Colonic mucosa (tissue), 4 donors: ENCODE measurements at regions not wholly inside any gene's neighbourhood (a gene's known extent, or its start where the extent isn't known, plus 50 kb on each side); places are given as distances from the start of the nearest gene placed in this dataset.

Source experiments
- DNase-seq: peaks from one replicate; pipeline ENCODE4 v3.0.0-alpha.2; 2020
- H3K27ac ChIP-seq: fragments of 200-600 bp; one replicate; pipeline ENCODE4 v1.8.0; 2021
- H3K27me3 ChIP-seq: fragments of 200-600 bp; one replicate; pipeline ENCODE4 v1.8.0; 2021
- H3K36me3 ChIP-seq: fragments of 200-600 bp; one replicate; pipeline ENCODE4 v1.8.0; 2021
- H3K4me1 ChIP-seq: fragments of 200-600 bp; one replicate; pipeline ENCODE4 v1.8.0; 2021; ENCODE audit warnings: mild to moderate bottlenecking
- H3K4me3 ChIP-seq: fragments of 200-600 bp; one replicate; pipeline ENCODE4 v1.8.0; 2021
- H3K9ac ChIP-seq, 2 donors: one replicate each; pipeline ENCODE4 v1.7.0; 2013; ENCODE audit warnings: control low read depth in 2 of 2, low read depth in 2 of 2, low read length in 2 of 2
- H3K9me3 ChIP-seq: fragments of 200-600 bp; one replicate; pipeline ENCODE4 v1.8.0; 2021
- CTCF ChIP-seq: fragments of 200-600 bp; IDR thresholded peaks from one replicate; pipeline ENCODE4 v1.8.0; 2022; ENCODE audit warnings: antibody characterized with exemption, mild to moderate bottlenecking
- intact Hi-C: fragments of 100-400 bp; cut with DNase I; formaldehyde crosslinking; loops from one replicate; pipeline ENCODE4 v1.14.1; 2022
- donor health status: healthy.
- donor health status: DM: no; HTN: no; CAD: no.
- donor health status: DM: no; HTN: no; CAD: no.

GRCh38 chrX:115957862-115958490 is 212.6 kb upstream of the AGTR2 start:
- no peak overlapping the region for H3K4me3 ChIP-seq
- no peak overlapping the region for H3K9ac ChIP-seq
- no peak overlapping the region for H3K27ac ChIP-seq
- no peaks in the 10 kb centered on the region for H3K27me3 ChIP-seq
- DNase-seq = no peak
- no peak for TF ChIP-seq CTCF
- no peaks in the 10 kb centered on the region for H3K4me1 ChIP-seq
- no peaks in the 10 kb centered on the region for H3K9me3 ChIP-seq
- H3K36me3 ChIP-seq = no peaks in the 10 kb centered on the region
- intact Hi-C loops = loop anchor here (5.0 kb wide), 1 partner anchor 51 kb away; no protein-coding TSS in a partner anchor

DNA sequence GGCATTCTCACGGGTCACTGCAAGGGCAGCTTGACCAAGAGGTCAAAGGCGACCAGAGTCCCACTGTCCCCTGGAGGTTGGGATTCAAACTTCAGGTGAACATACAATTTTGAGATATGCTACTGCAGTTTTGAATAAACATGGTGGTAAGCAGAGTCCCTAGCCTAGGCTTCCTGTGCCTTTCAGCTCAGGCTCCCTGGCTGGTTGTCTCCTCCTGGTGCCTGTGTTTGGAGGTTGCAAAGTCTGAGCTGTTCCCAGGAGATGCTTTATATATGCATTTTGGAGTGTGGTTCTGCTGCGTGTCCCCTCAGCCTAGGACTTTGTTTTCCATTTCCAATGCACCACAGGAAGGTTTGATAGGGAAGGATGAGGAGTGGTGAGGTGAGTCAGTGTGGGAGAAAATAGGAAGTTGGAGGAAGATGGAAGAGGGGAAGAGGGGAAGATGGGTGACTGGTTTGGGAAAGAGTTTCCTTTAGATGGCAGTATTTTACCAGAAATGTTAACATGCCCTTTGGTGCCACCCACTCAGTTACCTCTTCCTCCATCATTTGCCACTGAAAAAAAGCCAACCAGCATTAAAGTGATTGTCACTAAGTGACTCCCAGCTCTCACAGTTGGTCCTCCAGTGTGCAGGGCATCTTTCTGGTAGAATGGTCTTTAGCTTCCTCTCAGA is 211.7 kb upstream of the AGTR2 start:
- Histone ChIP-seq H3K9ac (no peak overlapping the region), H3K4me3 (no peak overlapping the region), H3K9me3 (no peaks in the 10 kb centered on the region), H3K4me1 (no peaks in the 10 kb centered on the region), H3K36me3 (no peaks in the 10 kb centered on the region), H3K27me3 (no peaks in the 10 kb centered on the region), H3K27ac (no peak overlapping the region)
- TF ChIP-seq CTCF = no peak
- intact Hi-C loops = loop anchor here (5.0 kb wide), 1 partner anchor 52 kb away; no protein-coding TSS in a partner anchor
- DNase-seq = no peak

DNA sequence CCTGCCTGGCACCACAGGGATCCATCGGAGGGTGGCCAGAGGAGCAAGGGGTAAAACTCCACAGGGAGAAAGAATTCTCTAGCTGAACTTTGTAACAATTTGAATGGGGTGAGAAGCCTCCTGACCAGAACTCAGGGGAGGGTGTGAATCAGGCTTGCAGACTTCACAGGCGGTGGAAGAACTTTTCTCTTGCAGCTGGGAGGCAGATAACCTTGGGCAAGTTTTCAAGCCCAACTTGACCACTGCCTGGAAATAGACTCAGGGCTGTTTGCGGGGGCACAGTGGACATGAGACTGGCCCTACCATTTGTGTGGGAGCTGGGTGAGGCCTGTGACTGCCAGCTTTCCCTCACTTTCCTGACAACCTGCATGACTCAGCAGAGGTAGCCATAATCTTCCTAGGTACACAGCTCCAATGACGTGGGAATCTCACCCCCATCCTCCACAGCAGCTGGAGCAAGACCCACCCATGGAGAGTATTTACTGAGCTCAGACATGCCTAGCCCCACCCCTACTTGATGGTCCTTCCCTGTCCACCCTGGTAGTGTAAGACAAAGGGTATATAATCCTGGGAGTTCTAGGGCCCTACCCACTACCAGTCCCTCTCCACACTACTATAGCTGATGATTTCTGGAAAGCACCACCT is 210.0 kb upstream of the AGTR2 start:
- H3K27ac ChIP-seq = peak overlapping the region; percentile 49
- H3K36me3 ChIP-seq = no peaks in the 10 kb centered on the region
- H3K4me1 ChIP-seq = no peaks in the 10 kb centered on the region
- no peaks in the 10 kb centered on the region for H3K9me3 ChIP-seq
- H3K4me3 ChIP-seq = no peak overlapping the region
- no peak overlapping the region for H3K9ac ChIP-seq
- no peaks in the 10 kb centered on the region for H3K27me3 ChIP-seq
- intact Hi-C loops = no loop called here
- DNase-seq = peak; percentile 71
- no peak for TF ChIP-seq CTCF

DNA sequence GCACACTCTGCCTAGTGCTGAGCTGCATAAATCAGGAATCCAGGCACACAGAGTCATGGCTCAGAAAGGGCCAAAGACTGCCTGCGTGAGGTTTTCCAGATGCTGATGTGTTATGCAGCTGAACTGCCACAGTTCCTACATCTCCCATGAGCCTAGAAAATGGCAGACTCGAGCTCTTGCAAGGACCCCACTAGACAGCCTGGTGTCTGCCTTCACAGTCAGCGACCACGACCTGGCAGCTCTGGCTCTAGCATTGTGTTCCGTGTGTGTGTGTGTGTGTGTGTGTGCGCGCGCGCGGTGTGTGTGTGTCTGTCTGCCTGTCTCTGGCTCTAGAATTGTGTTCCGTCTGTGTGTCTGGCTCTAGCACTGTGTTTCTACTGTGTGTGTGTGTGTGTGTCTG is 203.6 kb upstream of the AGTR2 start:
- no peaks in the 10 kb centered on the region for H3K4me1 ChIP-seq
- peaks cover 12% of the 10 kb centered on the region for H3K27me3 ChIP-seq
- no peak overlapping the region for H3K27ac ChIP-seq
- H3K9me3 ChIP-seq = no peaks in the 10 kb centered on the region
- no peaks in the 10 kb centered on the region for H3K36me3 ChIP-seq
- no peak overlapping the region for H3K9ac ChIP-seq
- intact Hi-C loops = no loop called here
- TF ChIP-seq CTCF = no peak
- DNase-seq = no peak
- no peak overlapping the region for H3K4me3 ChIP-seq

GRCh38 chrX:115968436-115969252 is 201.9 kb upstream of the AGTR2 start:
- DNase-seq = peak; percentile 59
- intact Hi-C loops = no loop called here
- Histone ChIP-seq H3K27me3 (peaks cover 12% of the 10 kb centered on the region), H3K4me1 (no peaks in the 10 kb centered on the region), H3K9ac (peak overlapping the region; percentile 32 to 61), H3K9me3 (no peaks in the 10 kb centered on the region), H3K4me3 (peak overlapping the region; percentile 50), H3K27ac (peak overlapping the region; percentile 65), H3K36me3 (no peaks in the 10 kb centered on the region)
- no peak for TF ChIP-seq CTCF
